NT2/D1 (cell line): ENCODE measurements at regions not wholly inside any gene's neighbourhood (a gene's known extent, or its start where the extent isn't known, plus 50 kb on each side); places are given as distances from the start of the nearest gene placed in this dataset.

Source experiments
- SUZ12 ChIP-seq: IDR thresholded peaks from 2 replicates; pipeline ENCODE4 v1.6.1; 2011; ENCODE audit not compliant: insufficient read length, insufficient read depth; ENCODE audit errors: extremely low read depth
- YY1 ChIP-seq: IDR thresholded peaks from 2 replicates; pipeline ENCODE4 v1.6.1; 2011; ENCODE audit not compliant: insufficient read length, insufficient read depth
- ZNF274 ChIP-seq: IDR thresholded peaks from 2 replicates; pipeline ENCODE4 v1.6.1; 2011; ENCODE audit warnings: mild to moderate bottlenecking, low read depth, low read length

- TF ChIP-seq ZNF274, result no peak
- TF ChIP-seq SUZ12, result no peak
- TF ChIP-seq YY1, result no peak
Observed at GRCh38 chr2:128794285-128794684, 475.6 kb upstream of the HS6ST1 start.
